Left lung (tissue), 4 donors: ENCODE measurements at regions not wholly inside any gene's neighbourhood (a gene's known extent, or its start where the extent isn't known, plus 50 kb on each side); places are given as distances from the start of the nearest gene placed in this dataset.

Source experiments
- ATAC-seq: fragments of 200-7000 bp; cut with Tn5 transposase; one replicate; pipeline ENCODE4 v1.9.1; 2020; ENCODE audit warnings: moderate library complexity
- DNase-seq, 4 donors: peaks; one replicate each; pipeline ENCODE4 v3.0.0-alpha.2; 2013 to 2020
- H3K27ac ChIP-seq, 2 donors: fragments of 200-600 bp; sonication (generic) in 1 of 2; one replicate each; pipeline versions ENCODE4 v1.5.0 to v1.8.0; 2020 to 2021
- H3K27me3 ChIP-seq, 2 donors: fragments of 200-600 bp; sonication (generic) in 1 of 2; one replicate each; pipeline versions ENCODE4 v1.5.0 to v1.8.0; 2020 to 2021
- H3K36me3 ChIP-seq, 2 donors: fragments of 200-600 bp; sonication (generic) in 1 of 2; one replicate each; pipeline versions ENCODE4 v1.5.0 to v1.8.0; 2020 to 2021
- H3K4me1 ChIP-seq, 2 donors: fragments of 200-600 bp; one replicate each; pipeline ENCODE4 v1.8.0; 2021
- H3K4me3 ChIP-seq, 2 donors: fragments of 200-600 bp; sonication (generic) in 1 of 2; one replicate each; pipeline versions ENCODE4 v1.5.0 to v1.8.0; 2020 to 2021; ENCODE audit warnings: mild to moderate bottlenecking in 1 of 2
- H3K9me3 ChIP-seq, 2 donors: fragments of 200-600 bp; sonication (generic) in 1 of 2; one replicate each; pipeline versions ENCODE4 v1.5.0 to v1.8.0; 2020 to 2021
- intact Hi-C, 2 donors: fragments of 100-400 bp; cut with DNase I; formaldehyde crosslinking; loops; one replicate each; pipeline versions ENCODE4 v1.11.2 to v1.14.2; 2022
- TF ChIP-seq, protein P1 (sequence below), 2 donors: fragments of 200-600 bp; sonication (generic) in 1 of 2; IDR thresholded peaks; one replicate each; pipeline versions ENCODE4 v1.5.0 to v1.8.0; 2021; ENCODE audit warnings: antibody characterized with exemption in 2 of 2
- donor health status: DM: no; HTN: yes; CAD: no.
- donor health status: DM: no; HTN: no; CAD: no.

DNA sequence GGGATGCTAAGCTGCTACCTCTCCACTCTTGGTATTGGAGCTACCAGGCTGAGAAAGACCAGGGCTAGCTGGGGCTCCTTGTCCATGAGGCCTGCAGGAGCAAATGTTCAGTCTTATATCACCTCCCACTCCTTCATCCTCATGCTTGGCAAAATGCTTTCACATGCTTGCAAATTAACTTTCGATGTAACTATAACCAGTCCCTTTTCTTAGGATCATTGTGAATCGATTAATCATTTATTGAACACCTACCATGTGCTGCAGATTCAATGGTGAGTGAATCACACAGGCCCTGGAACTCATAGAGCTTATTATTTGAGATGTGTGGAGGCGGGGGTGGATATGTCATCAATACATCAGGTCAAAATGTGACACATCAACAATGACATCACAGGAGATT, 138.6 kb downstream of the EMX2 start:
- ATAC-seq = no peak
- intact Hi-C loops = loop anchor here in 1 of 2 donors (10.0 kb wide), 1 partner anchor 106 kb away; no protein-coding TSS in a partner anchor

DNA sequence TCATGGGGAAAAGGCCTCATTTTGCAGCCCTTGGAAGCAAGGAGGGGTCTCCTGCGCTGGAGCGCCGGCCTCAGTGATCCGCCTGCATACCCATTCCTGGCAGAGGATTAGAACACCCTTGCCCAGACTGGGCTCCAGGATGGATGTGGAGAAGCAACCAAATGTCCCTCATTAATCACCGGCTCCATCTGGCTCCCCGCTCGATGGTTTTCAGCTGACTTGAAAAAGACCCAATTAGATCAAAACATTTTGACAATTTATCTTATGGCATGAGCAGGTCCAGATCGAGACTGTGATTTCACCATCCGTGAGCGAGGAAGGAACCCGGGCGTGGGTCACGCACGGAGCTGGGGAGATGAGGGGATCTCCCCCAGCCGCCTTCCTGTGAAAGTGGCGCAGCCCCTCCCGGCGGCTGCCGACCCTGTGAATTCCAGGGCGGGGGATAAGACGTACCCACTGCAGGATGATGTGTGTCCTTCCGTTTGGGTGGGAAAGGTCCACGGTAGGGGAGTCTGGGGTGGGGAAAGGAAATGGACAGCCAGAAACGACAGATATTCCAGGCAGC, 141.6 kb downstream of the EMX2 start:
- DNase-seq = peak in 1 of 4 donors; percentile 55
- no peak overlapping the region for H3K4me3 ChIP-seq
- no peak for ATAC-seq
- H3K9me3 ChIP-seq = no peaks in the 10 kb centered on the region
- peaks cover 0 to 26% of the 10 kb centered on the region in 2 donors for H3K27me3 ChIP-seq
- no peaks in the 10 kb centered on the region for H3K4me1 ChIP-seq
- H3K27ac ChIP-seq = no peak overlapping the region
- TF ChIP-seq, protein P1, sequence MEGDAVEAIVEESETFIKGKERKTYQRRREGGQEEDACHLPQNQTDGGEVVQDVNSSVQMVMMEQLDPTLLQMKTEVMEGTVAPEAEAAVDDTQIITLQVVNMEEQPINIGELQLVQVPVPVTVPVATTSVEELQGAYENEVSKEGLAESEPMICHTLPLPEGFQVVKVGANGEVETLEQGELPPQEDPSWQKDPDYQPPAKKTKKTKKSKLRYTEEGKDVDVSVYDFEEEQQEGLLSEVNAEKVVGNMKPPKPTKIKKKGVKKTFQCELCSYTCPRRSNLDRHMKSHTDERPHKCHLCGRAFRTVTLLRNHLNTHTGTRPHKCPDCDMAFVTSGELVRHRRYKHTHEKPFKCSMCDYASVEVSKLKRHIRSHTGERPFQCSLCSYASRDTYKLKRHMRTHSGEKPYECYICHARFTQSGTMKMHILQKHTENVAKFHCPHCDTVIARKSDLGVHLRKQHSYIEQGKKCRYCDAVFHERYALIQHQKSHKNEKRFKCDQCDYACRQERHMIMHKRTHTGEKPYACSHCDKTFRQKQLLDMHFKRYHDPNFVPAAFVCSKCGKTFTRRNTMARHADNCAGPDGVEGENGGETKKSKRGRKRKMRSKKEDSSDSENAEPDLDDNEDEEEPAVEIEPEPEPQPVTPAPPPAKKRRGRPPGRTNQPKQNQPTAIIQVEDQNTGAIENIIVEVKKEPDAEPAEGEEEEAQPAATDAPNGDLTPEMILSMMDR (IDR thresholded peaks at IDR 0.05) = no peak
- intact Hi-C loops = loop anchor here in 1 of 2 donors (10.0 kb wide), 1 partner anchor 109 kb away; no protein-coding TSS in a partner anchor
- no peaks in the 10 kb centered on the region for H3K36me3 ChIP-seq

More for the DNA sequence above, 138.6 kb downstream of the EMX2 start:
- H3K27ac ChIP-seq = no peak overlapping the region
- H3K4me3 ChIP-seq = no peak overlapping the region
- H3K36me3 ChIP-seq = no peaks in the 10 kb centered on the region
- no peaks in the 10 kb centered on the region for H3K9me3 ChIP-seq
- H3K27me3 ChIP-seq = peaks cover 0 to 30% of the 10 kb centered on the region in 2 donors
- H3K4me1 ChIP-seq = no peaks in the 10 kb centered on the region
- no peak for DNase-seq
- TF ChIP-seq, protein P1 (IDR thresholded peaks at IDR 0.05) = no peak

DNA sequence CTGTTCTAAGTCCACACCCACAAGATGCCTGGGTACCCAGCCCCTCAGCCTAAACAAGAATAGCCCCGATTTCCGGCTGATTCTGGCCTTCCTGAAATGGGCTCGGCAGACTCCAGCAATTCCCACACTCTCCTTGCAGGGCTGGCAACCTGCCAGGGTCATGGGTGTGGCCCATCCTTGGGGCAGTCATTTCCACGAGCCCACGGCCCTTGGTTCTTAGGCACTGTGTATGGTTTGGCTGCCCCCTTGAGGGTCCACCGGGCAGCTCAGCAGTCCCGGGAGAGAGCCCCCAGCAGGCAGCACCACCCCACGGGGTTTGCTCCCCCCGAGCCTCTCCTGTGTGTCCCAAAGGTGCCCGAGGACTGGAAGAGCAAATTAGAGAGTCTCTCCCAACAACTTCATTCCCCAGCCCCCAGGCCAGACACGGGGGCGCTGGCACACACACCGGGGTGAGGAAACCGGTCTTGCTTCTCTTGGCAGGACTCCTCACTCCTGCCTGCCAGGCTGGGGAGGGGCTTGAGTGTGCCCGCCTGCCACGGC, 142.2 kb downstream of the EMX2 start:
- Histone ChIP-seq H3K27me3 (peaks cover 0 to 26% of the 10 kb centered on the region in 2 donors), H3K27ac (no peak overlapping the region), H3K36me3 (no peaks in the 10 kb centered on the region), H3K4me1 (no peaks in the 10 kb centered on the region), H3K9me3 (no peaks in the 10 kb centered on the region), H3K4me3 (no peak overlapping the region)
- ATAC-seq (peak; percentile 65), DNase-seq (peak in 3 of 4 donors; percentile 3 to 64 (median 36))
- TF ChIP-seq, protein P1 (IDR thresholded peaks at IDR 0.05) = no peak
- intact Hi-C loops = loop anchor here in 1 of 2 donors (10.0 kb wide), 1 partner anchor 110 kb away; no protein-coding TSS in a partner anchor

DNA sequence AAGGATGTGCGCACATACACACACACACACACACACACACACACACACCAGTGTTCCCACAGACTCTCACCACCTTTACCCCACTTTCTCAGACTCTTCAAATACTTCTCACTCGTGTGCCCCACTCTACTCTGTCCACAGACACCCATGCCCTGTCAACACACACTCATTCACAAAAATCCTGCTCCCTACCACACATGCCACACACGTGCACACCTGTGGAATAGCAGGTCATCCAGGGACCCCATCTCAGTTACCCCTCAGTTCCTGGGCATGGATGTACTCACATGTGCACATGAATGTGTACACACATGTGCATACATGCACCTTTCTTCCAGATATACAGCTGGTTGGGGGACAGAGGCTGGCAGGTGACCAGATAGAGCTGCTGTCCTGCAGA, 142.9 kb downstream of the EMX2 start:
- TF ChIP-seq, protein P1 (IDR thresholded peaks at IDR 0.05) = no peak
- Histone ChIP-seq H3K27ac (no peak overlapping the region), H3K9me3 (no peaks in the 10 kb centered on the region), H3K27me3 (peaks cover 0 to 26% of the 10 kb centered on the region in 2 donors), H3K36me3 (no peaks in the 10 kb centered on the region), H3K4me1 (no peaks in the 10 kb centered on the region), H3K4me3 (no peak overlapping the region)
- no peak for ATAC-seq
- intact Hi-C loops = loop anchor here in 1 of 2 donors (10.0 kb wide), 1 partner anchor 111 kb away; no protein-coding TSS in a partner anchor
- no peak for DNase-seq

DNA sequence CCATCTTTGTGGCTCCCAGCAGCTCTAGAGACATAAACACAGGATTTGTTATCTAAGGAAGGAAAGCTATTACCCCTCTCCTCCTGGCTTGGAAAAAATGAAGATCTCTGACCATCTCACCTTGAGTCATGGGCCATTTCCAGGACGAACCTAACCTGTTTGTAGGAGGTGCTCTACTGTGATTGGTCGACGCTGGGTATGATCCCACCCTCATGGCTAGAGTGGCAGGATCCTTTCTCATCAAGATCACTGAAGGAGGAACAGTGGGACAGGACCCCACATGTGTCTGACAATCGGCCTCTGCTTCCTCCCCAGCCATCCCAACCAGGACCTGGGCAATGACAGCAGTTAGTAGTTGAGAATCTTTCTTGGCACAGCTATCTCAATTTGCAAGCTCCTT, 144.1 kb downstream of the EMX2 start:
- no peaks in the 10 kb centered on the region for H3K9me3 ChIP-seq
- H3K27me3 ChIP-seq = peaks cover 0 to 26% of the 10 kb centered on the region in 2 donors
- ATAC-seq = no peak
- no peak for DNase-seq
- TF ChIP-seq, protein P1 (IDR thresholded peaks at IDR 0.05) = no peak
- intact Hi-C loops = loop anchor here in 1 of 2 donors (10.0 kb wide), 1 partner anchor 112 kb away; no protein-coding TSS in a partner anchor
- no peaks in the 10 kb centered on the region for H3K4me1 ChIP-seq
- H3K4me3 ChIP-seq = no peak overlapping the region
- no peak overlapping the region for H3K27ac ChIP-seq
- H3K36me3 ChIP-seq = no peaks in the 10 kb centered on the region
